ENCODE measurements at regions not wholly inside any gene's neighbourhood (a gene's known extent, or its start where the extent isn't known, plus 50 kb on each side); places are given as distances from the start of the nearest gene placed in this dataset.

DNA sequence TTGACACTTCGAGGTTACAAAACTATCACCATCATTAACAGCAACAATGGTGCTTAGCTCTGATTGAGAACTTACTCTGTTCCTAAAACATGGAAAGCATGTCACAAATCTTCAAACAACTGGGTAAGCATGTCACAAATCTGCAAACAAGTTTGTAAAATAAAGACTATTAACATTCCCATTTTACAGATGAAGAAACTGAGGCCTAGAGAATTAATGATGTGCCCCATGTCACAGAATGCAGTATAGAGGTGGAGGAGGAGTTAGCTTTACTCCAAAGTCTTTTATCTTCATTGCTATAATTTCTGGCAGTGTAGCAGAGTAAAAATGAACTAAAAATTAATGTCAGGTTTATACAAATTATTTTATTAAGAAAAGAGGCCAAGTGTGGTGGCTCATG lies 73.4 kb downstream of the NR2F2 start:
- TF ChIP-seq, protein P1, sequence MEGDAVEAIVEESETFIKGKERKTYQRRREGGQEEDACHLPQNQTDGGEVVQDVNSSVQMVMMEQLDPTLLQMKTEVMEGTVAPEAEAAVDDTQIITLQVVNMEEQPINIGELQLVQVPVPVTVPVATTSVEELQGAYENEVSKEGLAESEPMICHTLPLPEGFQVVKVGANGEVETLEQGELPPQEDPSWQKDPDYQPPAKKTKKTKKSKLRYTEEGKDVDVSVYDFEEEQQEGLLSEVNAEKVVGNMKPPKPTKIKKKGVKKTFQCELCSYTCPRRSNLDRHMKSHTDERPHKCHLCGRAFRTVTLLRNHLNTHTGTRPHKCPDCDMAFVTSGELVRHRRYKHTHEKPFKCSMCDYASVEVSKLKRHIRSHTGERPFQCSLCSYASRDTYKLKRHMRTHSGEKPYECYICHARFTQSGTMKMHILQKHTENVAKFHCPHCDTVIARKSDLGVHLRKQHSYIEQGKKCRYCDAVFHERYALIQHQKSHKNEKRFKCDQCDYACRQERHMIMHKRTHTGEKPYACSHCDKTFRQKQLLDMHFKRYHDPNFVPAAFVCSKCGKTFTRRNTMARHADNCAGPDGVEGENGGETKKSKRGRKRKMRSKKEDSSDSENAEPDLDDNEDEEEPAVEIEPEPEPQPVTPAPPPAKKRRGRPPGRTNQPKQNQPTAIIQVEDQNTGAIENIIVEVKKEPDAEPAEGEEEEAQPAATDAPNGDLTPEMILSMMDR (conservative IDR thresholded peaks at IDR 0.05; ENCODE audit: low read depth, low read length), result no peak
- H3K4me3 ChIP-seq (ENCODE audit: low read depth, low read length), result no peak overlapping the region
- DNase-seq (ENCODE audit: low read depth), result no peak

DNA sequence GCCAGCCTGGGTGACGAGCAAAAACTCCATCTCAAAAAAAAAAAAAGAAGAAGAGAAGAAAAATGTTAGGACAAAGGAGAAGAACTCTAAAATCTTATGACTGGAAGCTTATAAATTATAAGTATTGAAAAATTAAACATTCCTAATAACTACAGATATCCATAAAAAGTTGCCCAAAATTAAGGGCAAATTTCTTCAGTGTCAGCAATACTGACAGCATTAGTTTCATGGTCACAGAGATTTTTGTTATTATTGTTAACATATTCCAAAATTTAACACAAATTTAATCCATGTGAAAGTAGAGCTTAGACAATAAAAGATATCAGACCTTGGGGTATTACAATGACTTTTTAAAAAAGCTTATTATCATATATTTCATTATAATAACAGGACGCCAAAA lies 74.1 kb downstream of the NR2F2 start:
- TF ChIP-seq, protein P1 (conservative IDR thresholded peaks at IDR 0.05; ENCODE audit: low read depth, low read length), result no peak
- DNase-seq (ENCODE audit: low read depth), result no peak
- no peak overlapping the region for H3K4me3 ChIP-seq (ENCODE audit: low read depth, low read length)

- TF ChIP-seq, protein P1 (conservative IDR thresholded peaks at IDR 0.05; ENCODE audit: low read depth, low read length), result no peak
- no peak for DNase-seq (ENCODE audit: low read depth)
Observed at GRCh38 chr15:96406291-96406690, 75.8 kb downstream of the NR2F2 start.

DNA sequence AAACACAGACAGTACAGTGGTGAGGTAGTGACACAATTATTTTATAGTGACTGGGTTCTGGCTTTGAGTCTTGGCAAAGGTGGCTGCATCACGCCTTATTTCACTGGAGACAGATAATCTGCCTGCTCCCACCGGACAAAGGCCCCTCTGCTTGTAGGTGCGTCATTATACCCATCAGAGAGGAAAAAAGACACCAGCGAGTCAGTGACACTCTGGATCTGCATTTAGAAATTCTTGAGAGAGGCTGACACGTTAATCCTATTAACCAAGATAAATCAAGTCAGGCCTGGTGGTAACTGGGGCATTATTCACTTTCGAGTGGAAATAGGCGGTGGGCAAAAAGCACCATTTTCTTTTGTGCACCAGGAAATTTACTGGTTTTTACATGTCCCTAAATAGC lies 76.2 kb downstream of the NR2F2 start:
- no peak overlapping the region for H3K4me3 ChIP-seq (ENCODE audit: low read depth, low read length)
- DNase-seq (ENCODE audit: low read depth), result no peak
- TF ChIP-seq, protein P1 (conservative IDR thresholded peaks at IDR 0.05; ENCODE audit: low read depth, low read length), result no peak

More at GRCh38 chr15:96406291-96406690, 75.8 kb downstream of the NR2F2 start:
- H3K4me3 ChIP-seq (ENCODE audit: low read depth, low read length), result no peak overlapping the region

- no peak overlapping the region for H3K4me3 ChIP-seq (ENCODE audit: low read depth, low read length)
- no peak for DNase-seq (ENCODE audit: low read depth)
Observed at GRCh38 chr15:96407482-96407881, 77.0 kb downstream of the NR2F2 start.

GRCh38 chr15:96408591-96409183 lies 78.2 kb downstream of the NR2F2 start:
- TF ChIP-seq, protein P1 (conservative IDR thresholded peaks at IDR 0.05; ENCODE audit: low read depth, low read length), result no peak
- no peak for DNase-seq (ENCODE audit: low read depth)
- H3K4me3 ChIP-seq (ENCODE audit: low read depth, low read length), result no peak overlapping the region

More at GRCh38 chr15:96407482-96407881, 77.0 kb downstream of the NR2F2 start:
- TF ChIP-seq, protein P1 (conservative IDR thresholded peaks at IDR 0.05; ENCODE audit: low read depth, low read length), result no peak
